Activated gamma-delta T cell treated with anti-CD3 and anti-CD28 coated beads, Interleukin-2, amount 50 U/mL, for 16 hours (primary cell): ENCODE measurements at regions not wholly inside any gene's neighbourhood (a gene's known extent, or its start where the extent isn't known, plus 50 kb on each side); places are given as distances from the start of the nearest gene placed in this dataset.
"Not testable (repeated sequence)": the region's sequence is repeated elsewhere in the genome, so short reads cannot be mapped to it uniquely, and the experiment has no call there.

ENCODE experiments used
- DNase-seq: peaks from one replicate; pipeline ENCODE4 v3.0.0-alpha.2; 2020; ENCODE audit warnings: low read depth

DNA sequence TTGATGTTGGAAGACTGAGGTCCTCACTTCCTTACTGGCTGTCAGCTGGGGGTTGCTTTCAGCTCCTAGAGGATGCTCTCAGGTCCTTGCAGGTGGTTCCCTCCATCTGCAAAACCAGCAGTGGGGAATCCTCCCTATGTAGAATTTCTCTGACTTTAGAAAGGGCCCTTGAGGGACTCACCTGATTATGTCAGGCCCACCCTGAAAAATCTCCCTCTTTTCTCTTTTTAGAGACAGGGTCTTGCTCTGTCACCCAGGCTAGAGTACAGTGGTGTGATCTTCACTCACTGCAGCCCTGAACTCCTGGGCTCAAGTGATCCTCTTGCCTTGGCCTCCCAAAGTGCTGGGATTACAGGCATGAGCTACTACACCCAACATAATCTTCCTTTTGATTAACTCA is 102.9 kb upstream of the MCHR2 start:
- DNase-seq, result no peak

DNA sequence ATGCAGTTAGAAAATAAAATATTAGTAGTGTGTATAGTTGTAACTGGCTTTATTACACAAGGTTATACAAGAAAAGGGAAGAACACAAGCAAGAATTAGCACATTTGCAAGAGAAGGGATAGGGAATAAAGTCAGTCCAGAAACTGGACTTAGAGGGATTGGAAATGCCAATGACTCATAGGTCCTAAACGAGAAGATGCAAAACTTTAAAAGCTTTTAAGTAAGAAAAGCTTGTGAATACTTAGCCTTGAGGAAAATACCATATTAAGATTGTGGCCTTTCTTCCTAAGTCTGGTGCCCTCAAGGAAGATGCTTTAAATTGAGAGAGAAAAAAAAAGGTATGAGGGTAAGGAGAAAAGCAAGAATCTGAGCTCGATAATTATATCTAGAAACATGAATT is 102.3 kb upstream of the MCHR2 start:
- DNase-seq, result no peak

DNA sequence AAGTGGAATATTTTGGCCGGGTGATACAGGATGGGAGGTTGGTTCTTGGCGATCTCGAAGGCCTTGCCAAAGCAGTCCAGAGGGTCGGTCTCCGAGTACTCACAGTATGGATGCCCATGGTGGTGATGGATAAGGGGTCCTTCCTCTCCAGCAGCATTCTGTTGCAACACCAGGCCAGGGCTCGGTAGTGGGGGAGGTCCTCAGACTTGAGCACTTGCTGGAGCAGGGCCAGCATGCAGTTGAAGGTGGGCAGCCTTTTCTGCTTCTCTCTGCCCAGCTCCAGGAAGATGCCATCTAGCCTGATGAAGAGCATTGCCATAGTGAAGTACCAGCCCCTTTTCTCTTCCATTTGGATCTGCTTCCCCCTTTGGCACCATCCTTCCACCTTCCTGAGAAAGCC is 99.4 kb upstream of the MCHR2 start:
- no peak for DNase-seq

DNA sequence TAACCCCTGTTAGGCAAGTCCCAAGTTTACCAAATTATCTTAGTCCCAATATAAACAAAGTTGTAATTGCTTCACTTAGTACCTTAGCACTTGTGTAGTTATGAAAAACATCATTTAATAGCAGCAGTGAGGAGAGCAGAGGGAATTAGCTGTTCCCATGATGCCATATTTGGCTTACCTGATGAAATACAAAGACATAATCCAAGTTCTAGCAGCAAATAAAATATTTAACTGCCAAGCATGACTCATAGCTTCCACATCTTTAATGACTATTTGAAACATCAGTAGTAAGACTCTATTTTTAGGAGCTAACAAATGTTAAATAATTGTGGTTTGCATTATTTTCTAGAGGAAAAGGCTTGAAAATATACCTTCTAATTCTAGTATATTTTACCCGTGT is 94.0 kb upstream of the MCHR2 start:
- no peak for DNase-seq

DNA sequence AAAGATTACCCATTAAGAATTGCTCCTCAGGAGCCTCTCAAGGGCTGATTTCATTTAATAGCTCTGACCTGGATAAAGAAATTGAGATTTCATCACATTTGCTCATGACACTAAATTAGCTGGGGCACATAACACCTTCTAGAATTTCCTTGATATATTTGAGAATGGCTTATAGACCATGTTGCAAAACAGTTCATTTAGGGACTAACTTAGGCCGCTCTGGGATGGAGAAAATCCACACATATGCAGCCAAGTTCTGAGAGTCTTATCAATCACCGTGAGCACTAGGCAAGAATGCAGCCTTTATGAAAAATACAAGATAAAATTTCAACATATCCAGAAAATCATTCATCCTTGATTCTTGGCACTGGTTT is 91.0 kb upstream of the MCHR2 start:
- no peak for DNase-seq

DNA sequence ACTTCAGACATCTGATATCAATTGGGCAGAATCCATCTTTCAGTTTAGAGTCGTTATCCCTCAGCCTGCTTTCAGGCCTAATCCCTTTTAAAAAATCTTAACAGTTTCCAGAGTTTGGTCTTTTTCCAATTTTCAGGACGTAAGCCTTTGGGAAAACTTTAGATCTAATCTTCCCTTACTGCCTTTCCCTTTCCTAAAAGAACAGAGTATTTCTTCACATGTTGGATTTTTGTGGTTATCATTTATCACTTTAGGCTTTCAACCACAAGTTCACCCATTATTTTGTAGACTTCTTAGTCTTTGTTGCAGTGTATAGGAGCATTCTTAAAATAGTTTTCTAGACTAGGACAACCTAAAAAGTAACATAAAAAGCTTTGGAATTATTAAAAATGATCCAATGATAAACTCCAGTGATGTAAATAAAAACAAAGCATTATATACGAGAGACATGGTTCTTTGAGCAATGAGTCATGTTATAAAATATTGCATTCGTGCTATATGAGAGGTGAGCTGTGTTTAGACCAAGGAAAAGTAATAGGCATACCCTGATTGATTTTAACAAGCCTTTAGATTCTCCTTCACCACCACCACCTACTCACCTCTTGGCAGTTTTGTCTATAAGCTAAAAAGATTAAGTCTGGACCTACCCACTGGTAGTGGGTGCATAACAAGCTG is 90.4 kb upstream of the MCHR2 start:
- DNase-seq, result no peak

DNA sequence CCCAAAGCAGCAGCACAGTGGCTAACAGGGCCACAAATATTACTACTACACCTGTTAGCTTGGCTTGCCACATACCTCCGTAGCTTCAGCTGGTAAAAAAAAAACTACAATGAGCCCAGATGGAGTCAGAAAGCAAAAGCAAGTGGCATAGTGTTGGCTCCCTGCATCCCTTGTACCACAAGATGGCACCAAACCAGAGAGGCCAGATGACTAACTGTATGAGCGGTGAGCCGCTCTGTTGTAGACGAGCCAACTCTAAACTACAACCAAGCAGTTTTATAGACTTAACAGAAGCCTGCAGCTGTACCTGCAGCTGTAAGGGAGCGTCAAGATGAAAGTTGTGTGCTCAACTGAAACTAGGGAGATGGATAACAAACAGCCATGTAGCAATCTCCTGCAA is 84.5 kb upstream of the MCHR2 start:
- DNase-seq, result no peak

DNA sequence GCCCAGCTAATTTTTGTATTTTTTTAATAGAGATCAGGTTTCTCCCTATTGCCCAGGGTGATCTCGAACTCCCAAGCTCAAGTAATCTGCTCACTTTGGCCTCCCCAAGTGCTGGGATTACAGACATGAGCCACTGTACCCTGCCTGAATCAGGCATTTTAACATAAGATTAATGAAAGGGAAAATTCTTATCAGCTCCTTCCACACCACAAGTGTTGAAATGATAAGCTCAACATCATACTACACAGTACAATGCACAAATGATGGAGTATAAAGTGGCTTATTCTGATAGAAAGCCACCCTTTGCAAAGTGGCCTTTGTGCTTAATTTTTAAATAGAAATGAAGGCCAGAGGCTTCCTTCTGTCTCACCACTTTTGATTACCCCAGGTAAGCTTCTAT is 71.3 kb upstream of the MCHR2 start:
- DNase-seq, result no peak

DNA sequence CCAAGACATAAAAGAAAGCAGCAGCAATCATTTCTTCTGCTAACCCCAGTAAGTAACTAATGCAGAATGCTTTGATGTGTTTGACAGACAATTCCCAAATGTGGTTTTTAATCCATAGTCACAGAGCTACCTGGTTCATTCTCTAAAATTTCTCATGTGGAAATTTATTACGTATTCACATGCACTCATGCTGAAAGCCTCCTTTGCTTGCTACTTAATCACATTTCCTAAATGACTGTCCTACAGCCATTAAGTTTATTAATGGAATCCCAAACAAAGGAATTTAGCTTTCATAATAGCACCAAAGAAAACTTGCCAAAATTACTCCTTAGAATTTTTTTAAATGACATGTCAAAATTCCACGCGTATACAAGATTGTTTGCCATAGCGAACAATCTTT is 68.6 kb upstream of the MCHR2 start:
- no peak for DNase-seq

DNA sequence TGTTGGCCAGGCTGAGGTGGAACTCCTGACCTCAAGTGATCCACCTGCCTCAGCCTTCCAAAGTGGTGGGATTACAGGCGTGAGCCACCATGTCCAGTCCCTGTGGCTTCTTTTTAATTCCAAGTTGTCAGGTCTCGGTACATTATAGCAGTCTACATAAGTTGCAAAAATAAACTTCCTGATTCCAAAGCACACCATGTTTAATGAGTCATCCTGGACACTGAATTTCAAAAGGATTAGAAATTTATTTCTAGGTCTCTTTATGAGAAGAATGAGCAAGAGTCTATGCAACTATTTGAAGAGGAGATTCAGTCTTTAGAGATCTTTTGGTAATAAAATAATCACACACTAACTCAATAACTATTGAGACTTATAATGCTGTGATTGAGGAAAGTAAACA is 63.9 kb upstream of the MCHR2 start:
- no peak for DNase-seq

DNA sequence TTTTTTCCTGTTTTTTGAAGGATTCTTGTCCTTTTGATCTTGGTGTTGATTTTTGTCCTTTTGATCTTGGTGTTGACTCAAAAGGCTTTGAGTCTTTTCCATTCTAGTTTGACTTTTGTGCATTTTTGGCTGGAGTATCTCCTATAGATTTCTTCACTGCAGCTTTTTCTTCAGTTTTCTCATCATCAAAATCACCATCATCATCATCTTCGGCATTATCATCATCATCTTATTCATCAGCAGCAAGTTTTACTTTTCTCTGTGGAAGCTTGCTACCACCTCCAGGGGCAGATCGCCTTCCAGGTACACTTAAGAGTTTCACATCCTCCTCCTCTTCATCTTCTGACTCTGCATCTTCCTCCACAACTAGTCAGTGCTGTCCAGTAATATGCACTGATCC is 56.5 kb upstream of the MCHR2 start:
- DNase-seq, result no peak

DNA sequence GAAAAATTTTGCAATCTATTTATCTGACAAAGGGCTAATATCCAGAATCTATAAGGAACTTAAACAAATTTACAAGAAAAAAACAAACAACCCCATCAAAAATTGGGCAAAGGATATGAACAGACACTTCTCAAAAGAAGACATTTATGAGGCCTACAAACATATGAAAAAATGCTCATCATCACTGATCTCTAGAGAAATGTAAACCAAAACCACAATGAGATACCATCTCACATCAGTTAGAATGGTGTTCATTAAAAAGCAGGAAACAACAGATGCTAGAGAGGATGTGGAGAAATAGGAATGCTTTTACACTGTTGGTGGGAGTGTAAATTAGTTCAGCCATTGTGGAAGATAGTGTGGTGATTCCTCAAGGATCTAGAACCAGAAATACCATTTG is 49.9 kb upstream of the MCHR2 start:
- DNase-seq, result not testable (repeated sequence)
